ENCODE measurements at regions not wholly inside any gene's neighbourhood (a gene's known extent, or its start where the extent isn't known, plus 50 kb on each side); places are given as distances from the start of the nearest gene placed in this dataset.

DNA sequence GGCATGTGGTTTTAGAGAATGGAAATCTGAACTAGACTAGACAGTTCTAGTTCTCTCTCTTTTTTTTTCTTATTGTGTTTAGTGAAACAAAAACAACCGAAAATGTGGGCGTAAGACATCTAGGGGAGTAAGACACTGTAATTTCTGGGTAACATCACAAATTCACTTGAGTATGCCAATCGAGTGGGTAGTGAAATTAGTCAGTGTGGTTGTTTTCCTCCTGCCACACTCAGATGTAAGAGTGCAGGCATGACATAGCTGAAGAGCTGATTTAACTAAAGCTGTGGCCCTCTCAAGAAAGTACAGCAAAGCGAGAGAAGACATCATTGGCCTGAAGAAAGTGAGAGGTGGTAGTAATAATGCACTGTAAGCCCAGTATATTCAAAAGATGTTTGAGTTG is 1585.3 kb upstream of the AGA start:
- H3K9me3 Mint-ChIP-seq (ENCODE audit: low read depth) = peaks cover 7% of the 10 kb centered on the region
- DNase-seq (ENCODE audit: low spot score, unreplicated experiment) = no peak
- no peaks in the 10 kb centered on the region for H3K4me1 Mint-ChIP-seq (ENCODE audit: low read depth)
- TF ChIP-seq, protein P1, sequence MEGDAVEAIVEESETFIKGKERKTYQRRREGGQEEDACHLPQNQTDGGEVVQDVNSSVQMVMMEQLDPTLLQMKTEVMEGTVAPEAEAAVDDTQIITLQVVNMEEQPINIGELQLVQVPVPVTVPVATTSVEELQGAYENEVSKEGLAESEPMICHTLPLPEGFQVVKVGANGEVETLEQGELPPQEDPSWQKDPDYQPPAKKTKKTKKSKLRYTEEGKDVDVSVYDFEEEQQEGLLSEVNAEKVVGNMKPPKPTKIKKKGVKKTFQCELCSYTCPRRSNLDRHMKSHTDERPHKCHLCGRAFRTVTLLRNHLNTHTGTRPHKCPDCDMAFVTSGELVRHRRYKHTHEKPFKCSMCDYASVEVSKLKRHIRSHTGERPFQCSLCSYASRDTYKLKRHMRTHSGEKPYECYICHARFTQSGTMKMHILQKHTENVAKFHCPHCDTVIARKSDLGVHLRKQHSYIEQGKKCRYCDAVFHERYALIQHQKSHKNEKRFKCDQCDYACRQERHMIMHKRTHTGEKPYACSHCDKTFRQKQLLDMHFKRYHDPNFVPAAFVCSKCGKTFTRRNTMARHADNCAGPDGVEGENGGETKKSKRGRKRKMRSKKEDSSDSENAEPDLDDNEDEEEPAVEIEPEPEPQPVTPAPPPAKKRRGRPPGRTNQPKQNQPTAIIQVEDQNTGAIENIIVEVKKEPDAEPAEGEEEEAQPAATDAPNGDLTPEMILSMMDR (IDR thresholded peaks at IDR 0.05; ENCODE audit: unreplicated experiment) = no peak
- H3K27ac Mint-ChIP-seq = no peak overlapping the region
- no peaks in the 10 kb centered on the region for H3K27me3 Mint-ChIP-seq
- no peak overlapping the region for H3K4me3 Mint-ChIP-seq (ENCODE audit: low read depth)
- no peaks in the 10 kb centered on the region for H3K36me3 Mint-ChIP-seq (ENCODE audit: insufficient read depth)

DNA sequence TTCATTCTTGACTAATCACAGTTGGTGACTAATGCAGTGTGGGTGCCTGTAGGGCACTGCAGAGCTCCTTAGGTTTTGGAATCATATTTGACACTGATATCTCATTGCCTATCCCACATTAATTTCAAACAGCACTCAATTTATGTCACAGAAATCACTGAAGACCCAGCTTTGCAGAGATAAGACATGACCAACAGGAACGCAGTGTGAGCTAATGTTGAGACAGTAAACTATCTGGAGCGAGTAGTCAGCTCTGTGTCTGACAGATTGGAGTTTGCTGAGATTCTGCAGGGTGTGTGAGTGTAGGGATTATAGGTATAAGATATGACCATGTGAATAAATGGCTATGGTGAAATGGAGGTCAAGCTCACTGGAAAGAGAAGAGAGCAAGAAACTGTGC is 1586.1 kb upstream of the AGA start:
- DNase-seq (ENCODE audit: low spot score, unreplicated experiment) = no peak
- Mint-ChIP-seq H3K4me1 (ENCODE audit: low read depth) (no peaks in the 10 kb centered on the region), H3K36me3 (ENCODE audit: insufficient read depth) (no peaks in the 10 kb centered on the region)

DNA sequence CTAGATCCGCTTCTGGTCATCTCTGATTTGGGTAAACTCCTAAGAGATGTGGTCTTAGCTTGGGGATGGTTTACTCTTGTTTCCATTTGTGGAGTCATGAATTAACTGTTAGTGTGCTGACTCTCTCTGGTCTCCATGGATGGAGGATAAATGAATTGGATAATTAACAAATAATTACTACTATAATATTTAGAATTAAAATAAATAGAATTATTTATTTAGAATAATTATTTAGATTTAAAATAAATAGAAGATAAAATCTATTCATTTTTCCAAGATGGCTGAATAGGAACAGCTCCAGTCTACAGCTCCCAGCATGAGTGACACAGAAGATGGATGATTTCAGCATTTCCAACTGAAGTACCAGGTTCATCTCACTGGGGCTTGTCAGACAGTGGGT is 1587.4 kb upstream of the AGA start:
- no peaks in the 10 kb centered on the region for H3K36me3 Mint-ChIP-seq (ENCODE audit: insufficient read depth)
- H3K27ac Mint-ChIP-seq = no peak overlapping the region
- no peak for DNase-seq (ENCODE audit: low spot score, unreplicated experiment)
- peaks cover 17% of the 10 kb centered on the region for H3K9me3 Mint-ChIP-seq (ENCODE audit: low read depth)
- H3K4me3 Mint-ChIP-seq (ENCODE audit: low read depth) = no peak overlapping the region
- no peaks in the 10 kb centered on the region for H3K27me3 Mint-ChIP-seq
- H3K4me1 Mint-ChIP-seq (ENCODE audit: low read depth) = no peaks in the 10 kb centered on the region
- TF ChIP-seq, protein P1 (IDR thresholded peaks at IDR 0.05; ENCODE audit: unreplicated experiment) = no peak

More for the DNA sequence above, 1586.1 kb upstream of the AGA start:
- no peak overlapping the region for H3K4me3 Mint-ChIP-seq (ENCODE audit: low read depth)
- H3K27me3 Mint-ChIP-seq = no peaks in the 10 kb centered on the region
- TF ChIP-seq, protein P1 (IDR thresholded peaks at IDR 0.05; ENCODE audit: unreplicated experiment) = no peak
- H3K27ac Mint-ChIP-seq = no peak overlapping the region
- H3K9me3 Mint-ChIP-seq (ENCODE audit: low read depth) = peaks cover 11% of the 10 kb centered on the region

DNA sequence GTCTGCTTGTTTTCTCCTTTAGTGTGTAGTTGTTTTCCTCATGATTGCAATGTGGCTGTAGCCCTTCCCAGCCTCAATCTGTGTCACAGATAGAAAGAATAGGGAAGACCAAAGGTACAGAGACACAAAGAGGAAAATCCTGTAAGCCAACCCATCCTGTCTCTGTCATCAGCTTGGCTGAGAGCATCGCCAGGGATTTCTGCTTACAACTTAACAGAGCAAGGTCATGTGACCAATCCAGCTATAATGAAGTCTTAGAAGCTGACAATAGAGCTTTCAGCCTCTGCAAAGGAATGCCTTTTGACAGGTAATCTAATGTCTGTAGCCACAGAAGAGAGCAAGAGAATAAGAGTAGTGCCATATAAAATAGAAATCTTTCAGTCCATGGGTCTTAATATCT is 1598.0 kb upstream of the AGA start:
- TF ChIP-seq, protein P1 (IDR thresholded peaks at IDR 0.05; ENCODE audit: unreplicated experiment) = no peak
- DNase-seq (ENCODE audit: low spot score, unreplicated experiment) = no peak
- Mint-ChIP-seq H3K36me3 (ENCODE audit: insufficient read depth) (no peaks in the 10 kb centered on the region), H3K4me1 (ENCODE audit: low read depth) (no peaks in the 10 kb centered on the region), H3K9me3 (ENCODE audit: low read depth) (no peaks in the 10 kb centered on the region), H3K27me3 (no peaks in the 10 kb centered on the region), H3K27ac (no peak overlapping the region), H3K4me3 (ENCODE audit: low read depth) (no peak overlapping the region)

DNA sequence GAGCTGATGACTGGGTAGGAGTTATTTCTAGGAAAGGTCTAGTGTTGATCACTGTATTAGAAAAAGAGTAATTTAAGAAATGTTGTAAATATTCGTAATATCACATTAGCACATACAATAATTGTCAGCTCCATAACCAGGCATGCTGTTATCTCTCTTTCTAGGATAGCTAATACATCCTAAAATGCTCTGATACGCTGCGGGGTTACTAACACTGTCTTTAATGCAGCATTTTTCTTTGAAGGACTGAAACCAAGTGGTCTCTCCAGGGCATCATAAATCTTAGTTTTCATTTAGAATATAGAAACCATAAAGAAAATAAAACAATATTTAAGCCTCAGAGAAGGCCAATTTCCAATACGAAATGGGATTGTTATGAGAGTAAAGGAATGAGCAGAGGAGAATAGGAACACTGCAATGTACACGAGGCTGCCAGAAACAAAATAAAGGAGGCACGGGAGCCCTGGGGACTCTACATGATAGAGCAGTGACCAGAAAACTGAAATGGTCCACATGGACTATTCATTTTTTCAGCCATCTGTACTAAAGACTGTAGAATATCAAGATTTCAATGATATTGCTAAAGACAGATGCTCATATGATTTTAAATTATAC is 1606.7 kb upstream of the AGA start:
- TF ChIP-seq, protein P1 (IDR thresholded peaks at IDR 0.05; ENCODE audit: unreplicated experiment) = no peak
- H3K4me3 Mint-ChIP-seq (ENCODE audit: low read depth) = no peak overlapping the region
- peaks cover 3% of the 10 kb centered on the region for H3K9me3 Mint-ChIP-seq (ENCODE audit: low read depth)
- no peaks in the 10 kb centered on the region for H3K27me3 Mint-ChIP-seq
- no peaks in the 10 kb centered on the region for H3K4me1 Mint-ChIP-seq (ENCODE audit: low read depth)
- DNase-seq (ENCODE audit: low spot score, unreplicated experiment) = no peak
- no peak overlapping the region for H3K27ac Mint-ChIP-seq
- no peaks in the 10 kb centered on the region for H3K36me3 Mint-ChIP-seq (ENCODE audit: insufficient read depth)
